IMR-90 (cell line): ENCODE measurements at regions not wholly inside any gene's neighbourhood (a gene's known extent, or its start where the extent isn't known, plus 50 kb on each side); places are given as distances from the start of the nearest gene placed in this dataset.

Experiments used
- ATAC-seq: fragments of 200-7000 bp; cut with Tn5 transposase; 2 replicates; pipeline ENCODE4 v1.9.1; 2020; ENCODE audit warnings: low read depth, mild to moderate bottlenecking, moderate library complexity
- BruUV-seq: library from RNA; stranded (reverse); fragments of 400-500 nt; replicated peaks from 2 replicates; lab custom pipeline; 2021; lab: Mats Ljungman, UMichigan
- CTCF ChIA-PET: fragments of 300-600 bp; formaldehyde crosslinking; extraction: SDS; loops from one replicate; lab custom pipeline; 2021; ENCODE audit warnings: antibody characterized with exemption; lab: Yijun Ruan, JAX
- POLR2A ChIA-PET: fragments of 300-600 bp; sonication (Branson Sonifier 250); formaldehyde crosslinking; loops from one replicate; lab custom pipeline; 2022; ENCODE audit warnings: antibody characterized with exemption; ENCODE audit not compliant: unreplicated experiment; lab: Charles Lee
- DNase-seq: peaks from one replicate; pipeline ENCODE4 v3.0.0; 2013
- H2AFZ ChIP-seq: replicated peaks from 2 replicates; pipeline ENCODE3; 2013; ENCODE audit warnings: low read length, mild to moderate bottlenecking; ENCODE audit not compliant: poor library complexity
- H2AK5ac ChIP-seq: 2 replicates; pipeline ENCODE4 v1.6.1; 2013; ENCODE audit warnings: low read depth, low read length, inconsistent platforms
- H2AK9ac ChIP-seq: replicated peaks from 2 replicates; pipeline ENCODE3; 2013; ENCODE audit warnings: mild to moderate bottlenecking, low read depth, low read length, moderate library complexity; ENCODE audit not compliant: poor library complexity
- H2BK120ac ChIP-seq: 2 replicates; pipeline ENCODE4 v1.6.1; 2013; ENCODE audit warnings: low read depth, low read length, inconsistent platforms
- H2BK15ac ChIP-seq: 3 replicates; pipeline ENCODE4 v1.6.1; 2013; ENCODE audit warnings: low read depth, low read length, inconsistent platforms
- H2BK20ac ChIP-seq: 2 replicates; pipeline ENCODE4 v1.6.1; 2013; ENCODE audit warnings: low read depth, mild to moderate bottlenecking, inconsistent platforms, low read length, moderate library complexity
- H2BK5ac ChIP-seq: 2 replicates; pipeline ENCODE4 v1.6.1; 2013; ENCODE audit warnings: mild to moderate bottlenecking, low read depth, low read length, inconsistent platforms; ENCODE audit not compliant: poor library complexity, severe bottlenecking
- H3K14ac ChIP-seq: replicated peaks from 2 replicates; pipeline ENCODE4 v1.6.1; 2013; ENCODE audit warnings: low read depth, low read length, inconsistent platforms
- H3K18ac ChIP-seq: 2 replicates; pipeline ENCODE4 v1.6.1; 2013; ENCODE audit warnings: low read depth, low read length, control low read depth
- H3K23ac ChIP-seq: 2 replicates; pipeline ENCODE4 v1.6.1; 2013; ENCODE audit warnings: low read depth, low read length, inconsistent platforms
- H3K27ac ChIP-seq: 2 replicates; pipeline ENCODE4 v1.5.1; 2013; ENCODE audit warnings: mild to moderate bottlenecking, control low read depth, low read length; ENCODE audit not compliant: insufficient read depth
- H3K27me3 ChIP-seq: 2 replicates; pipeline ENCODE4 v1.6.1; 2013; ENCODE audit warnings: low read length; ENCODE audit not compliant: control insufficient read depth, insufficient read depth
- H3K36me3 ChIP-seq: 2 replicates; pipeline ENCODE4 v1.6.1; 2013; ENCODE audit warnings: low read length, mixed read lengths; ENCODE audit not compliant: control insufficient read depth, insufficient read depth
- H3K4ac ChIP-seq: 2 replicates; pipeline ENCODE4 v1.6.1; 2013; ENCODE audit warnings: low read depth, low read length, inconsistent platforms
- H3K4me1 ChIP-seq: 2 replicates; pipeline ENCODE4 v1.6.1; 2013; ENCODE audit warnings: low read length, mixed read lengths; ENCODE audit not compliant: control insufficient read depth, insufficient read depth
- H3K4me2 ChIP-seq: 2 replicates; pipeline ENCODE4 v1.6.1; 2013; ENCODE audit warnings: low read depth, mild to moderate bottlenecking, control low read depth, low read length, moderate library complexity
- H3K4me3 ChIP-seq: 2 replicates; pipeline ENCODE4 v1.5.1; 2013; ENCODE audit warnings: low read depth, mild to moderate bottlenecking, control low read depth, low read length, moderate library complexity; ENCODE audit not compliant: insufficient read depth
- H3K56ac ChIP-seq: 2 replicates; pipeline ENCODE4 v1.6.1; 2013; ENCODE audit warnings: low read length, inconsistent platforms; ENCODE audit not compliant: insufficient read depth; ENCODE audit errors: extremely low read depth
- H3K79me1 ChIP-seq, 2 experiments: 2 replicates each; pipeline ENCODE4 v1.6.1; 2013; ENCODE audit warnings: low read length in 2 of 2, inconsistent platforms in 1 of 2, low read depth in 1 of 2
- H3K9ac ChIP-seq: 2 replicates; pipeline ENCODE4 v1.6.1; 2013; ENCODE audit warnings: low read depth, low read length, control low read depth
- H3K9me1 ChIP-seq: 2 replicates; pipeline ENCODE4 v1.6.1; 2013; ENCODE audit warnings: low read length, inconsistent platforms; ENCODE audit not compliant: insufficient read depth
- H3K9me3 ChIP-seq: 2 replicates; pipeline ENCODE4 v1.6.1; 2013; ENCODE audit warnings: low read length; ENCODE audit not compliant: control insufficient read depth, insufficient read depth
- H4K20me1 ChIP-seq: 2 replicates; pipeline ENCODE4 v1.6.1; 2013; ENCODE audit warnings: low read length, inconsistent platforms; ENCODE audit not compliant: insufficient read depth
- H4K5ac ChIP-seq: 2 replicates; pipeline ENCODE4 v1.6.1; 2013; ENCODE audit warnings: mild to moderate bottlenecking, low read depth, low read length, control low read depth
- H4K8ac ChIP-seq, 2 experiments: 2 replicates each; pipeline ENCODE4 v1.6.1; 2013; ENCODE audit warnings: low read depth in 2 of 2, low read length in 2 of 2, control low read depth in 1 of 2, inconsistent platforms in 1 of 2
- H4K91ac ChIP-seq: 2 replicates; pipeline ENCODE4 v1.6.1; 2013; ENCODE audit warnings: low read depth, low read length, inconsistent platforms; ENCODE audit not compliant: insufficient read depth
- BHLHE40 ChIP-seq: fragments of 150-350 bp; IDR thresholded peaks from 2 replicates; pipeline ENCODE4 v1.6.1; 2016; ENCODE audit warnings: mild to moderate bottlenecking, low read depth, low read length
- MAFK ChIP-seq: IDR thresholded peaks from 2 replicates; pipeline ENCODE4 v1.6.1; 2012; ENCODE audit warnings: low read depth, low read length, improper control_type of control experiment
- MAZ ChIP-seq: IDR thresholded peaks from 2 replicates; pipeline ENCODE4 v1.6.1; 2012; ENCODE audit warnings: low read depth, mild to moderate bottlenecking, low read length, improper control_type of control experiment, moderate library complexity, borderline replicate concordance
- MXI1 ChIP-seq: IDR thresholded peaks from 2 replicates; pipeline ENCODE4 v1.6.1; 2012; ENCODE audit warnings: low read depth, mild to moderate bottlenecking, low read length, moderate library complexity, borderline replicate concordance
- NFE2L2 ChIP-seq: fragments of 150-350 bp; IDR thresholded peaks from 2 replicates; pipeline ENCODE4 v1.6.1; 2016; ENCODE audit warnings: low read depth, mild to moderate bottlenecking, low read length
- WGBS, 2 experiments: methylation state at CpG; one replicate each; pipeline versions ENCODE4 v1.1.5 to v1.1.7; 2013; ENCODE audit warnings: missing lambda C conversion rate in 2 of 2; ENCODE audit not compliant: insufficient read length in 1 of 2; ENCODE audit errors: extremely low coverage in 2 of 2; 5-methylcytosine and 5-hydroxymethylcytosine counted together
- dilution Hi-C: fragments of 300-500 bp; cut with HindIII; formaldehyde crosslinking; loops from one replicate; pipeline ENCODE4 v1.14.3; 2018; ENCODE audit warnings: low sequenced_read_pairs; ENCODE audit not compliant: unreplicated experiment
- in situ Hi-C: fragments of 300-500 bp; cut with MboI; formaldehyde crosslinking; loops from 3 replicates; pipeline ENCODE4 v1.14.3; 2019; ENCODE audit warnings: low sequenced_read_pairs, inconsistent platforms, mixed read lengths
- intact Hi-C: fragments of 100-400 bp; cut with micrococcal nuclease; formaldehyde crosslinking; loops from 2 replicates; pipeline ENCODE4 v1.10.0; 2022

GRCh38 chr21:20106368-20106767 is 891.8 kb upstream of the NCAM2 start:
- Histone ChIP-seq H3K4me1 (no peaks in the 10 kb centered on the region), H3K9me3 (peaks cover 6% of the 10 kb centered on the region), H3K56ac (no peak overlapping the region), H3K4me3 (no peak overlapping the region), H3K27me3 (no peaks in the 10 kb centered on the region), H2AFZ (no peak overlapping the region), H3K14ac (no peak overlapping the region), H4K8ac (no peak overlapping the region), H4K5ac (no peak overlapping the region), H4K20me1 (no peaks in the 10 kb centered on the region), H2AK5ac (no peak overlapping the region), H3K18ac (no peak overlapping the region), H3K4ac (no peak overlapping the region), H3K36me3 (no peaks in the 10 kb centered on the region), H3K9me1 (no peaks in the 10 kb centered on the region), H4K91ac (no peak overlapping the region), H3K27ac (no peak overlapping the region), H2BK20ac (no peak overlapping the region), H2BK15ac (no peak overlapping the region), H3K9ac (no peak overlapping the region), H3K79me1 (no peaks in the 10 kb centered on the region), H3K23ac (no peak overlapping the region), H3K4me2 (no peak overlapping the region), H2AK9ac (no peak overlapping the region), H2BK120ac (no peak overlapping the region), H2BK5ac (no peak overlapping the region)
- dilution Hi-C loops: no loop called here
- no TSS peak for BruUV-seq
- ChIA-PET CTCF (no interaction called here), POLR2A (no interaction called here)
- intact Hi-C loops: loop anchor here (2.0 kb wide), 1 partner anchor 56 kb away; no protein-coding TSS in a partner anchor
- TF ChIP-seq MAZ (no peak), MAFK (no peak), MXI1 (no peak), BHLHE40 (no peak), NFE2L2 (no peak)
- ATAC-seq: no peak
- in situ Hi-C loops: no loop called here
- DNase-seq: no peak
- no CpG with 5 or more reads among the region's 2 CpGs for WGBS, 2 experiments
